AG04449 (cell line): ENCODE measurements at regions not wholly inside any gene's neighbourhood (a gene's known extent, or its start where the extent isn't known, plus 50 kb on each side); places are given as distances from the start of the nearest gene placed in this dataset.

Experiments used
- CTCF ChIA-PET: fragments of 350-600 bp; formaldehyde crosslinking; extraction: SDS; loops from one replicate; lab custom pipeline; 2021; ENCODE audit warnings: antibody characterized with exemption; lab: Yijun Ruan, JAX
- POLR2A ChIA-PET: fragments of 400-600, 350-600 bp; formaldehyde crosslinking; extraction: SDS; loops from one replicate; lab custom pipeline; 2020; ENCODE audit warnings: antibody characterized with exemption, inconsistent platforms; lab: Yijun Ruan, JAX
- DNase-seq: peaks from one replicate; pipeline ENCODE4 v3.0.0-alpha.2; 2010; ENCODE audit warnings: low read depth, low spot score
- H3K4me3 ChIP-seq: 2 replicates; pipeline ENCODE4 v1.5.1; 2011; ENCODE audit warnings: low read depth, mild to moderate bottlenecking, control low read depth, low read length
- CTCF ChIP-seq: IDR thresholded peaks from one replicate; pipeline ENCODE4 v1.5.1; 2011; ENCODE audit warnings: mild to moderate bottlenecking, moderate library complexity, low read length, control low read depth, inconsistent platforms; ENCODE audit not compliant: insufficient read depth; ENCODE audit errors: missing control alignments

- DNase-seq = no peak
- TF ChIP-seq CTCF = no peak
- ChIA-PET POLR2A (no interaction called here), CTCF (no interaction called here)
- H3K4me3 ChIP-seq = no peak overlapping the region
These were observed 50.0 kb upstream of the ABL1 start for GRCh38 chr9:130785053-130785452.
